GM12892 (cell line): ENCODE measurements at regions not wholly inside any gene's neighbourhood (a gene's known extent, or its start where the extent isn't known, plus 50 kb on each side); places are given as distances from the start of the nearest gene placed in this dataset.

Experiments used
- POLR2A ChIP-seq: IDR thresholded peaks from 2 replicates; pipeline ENCODE4 v1.6.1; 2011; ENCODE audit warnings: low read depth, low read length, control low read depth
- POLR2AphosphoS5 ChIP-seq: IDR thresholded peaks from 2 replicates; pipeline ENCODE4 v1.6.1; 2011; ENCODE audit warnings: low read depth, low read length, control low read depth

GRCh38 chr4:57740625-57741190 is 630.5 kb upstream of the IGFBP7 start:
- TF ChIP-seq POLR2AphosphoS5 (no peak), POLR2A (no peak)
